Smooth muscle cell (in vitro differentiated cells): ENCODE measurements at regions not wholly inside any gene's neighbourhood (a gene's known extent, or its start where the extent isn't known, plus 50 kb on each side); places are given as distances from the start of the nearest gene placed in this dataset.
"Not testable (repeated sequence)": the region's sequence is repeated elsewhere in the genome, so short reads cannot be mapped to it uniquely, and the experiment has no call there.

Experiments
- DNase-seq: peaks from one replicate; lab custom pipeline; 2025; ENCODE audit not compliant: unreplicated experiment; lab: John Stamatoyannopoulos, UW
- H2AFZ ChIP-seq: fragments of 200-600 bp; sonication (generic); 2 replicates; pipeline ENCODE4 v1.6.0; 2016; ENCODE audit warnings: antibody characterized with exemption, low read depth, mild to moderate bottlenecking
- H3F3A ChIP-seq: fragments of 200-600 bp; sonication (generic); 2 replicates; pipeline ENCODE4 v1.6.0; 2017; ENCODE audit warnings: antibody characterized with exemption, low read depth
- H3K27ac ChIP-seq: fragments of 200-600 bp; sonication (generic); 2 replicates; pipeline ENCODE4 v1.5.1; 2016; ENCODE audit warnings: low read depth, mild to moderate bottlenecking
- H3K27me3 ChIP-seq: fragments of 200-600 bp; sonication (generic); 2 replicates; pipeline ENCODE4 v1.6.1; 2016; ENCODE audit warnings: low read depth, mild to moderate bottlenecking
- H3K36me3 ChIP-seq: fragments of 200-600 bp; sonication (generic); 2 replicates; pipeline ENCODE4 v1.5.1; 2016; ENCODE audit warnings: low read depth
- H3K4me1 ChIP-seq: fragments of 200-600 bp; sonication (generic); 2 replicates; pipeline ENCODE4 v1.5.1; 2016; ENCODE audit warnings: low read depth
- H3K4me2 ChIP-seq: fragments of 200-600 bp; sonication (generic); 2 replicates; pipeline ENCODE4 v1.6.0; 2016; ENCODE audit warnings: mild to moderate bottlenecking
- H3K4me3 ChIP-seq: fragments of 200-600 bp; sonication (generic); 2 replicates; pipeline ENCODE4 v1.5.1; 2016; ENCODE audit warnings: mild to moderate bottlenecking
- H3K79me2 ChIP-seq: fragments of 200-600 bp; sonication (generic); 2 replicates; pipeline ENCODE4 v1.6.0; 2016; ENCODE audit warnings: low read depth, mild to moderate bottlenecking
- H3K9ac ChIP-seq: fragments of 200-600 bp; sonication (generic); 2 replicates; pipeline ENCODE4 v1.6.0; 2016; ENCODE audit warnings: low read depth
- H3K9me3 ChIP-seq: fragments of 200-600 bp; sonication (generic); replicated peaks from 2 replicates; pipeline ENCODE4 v1.5.1; 2016; ENCODE audit warnings: low read depth
- H4K20me1 ChIP-seq: fragments of 200-600 bp; sonication (generic); 2 replicates; pipeline ENCODE4 v1.6.0; 2016; ENCODE audit warnings: low read depth
- whole genome bisulfite sequencing: methylation state at CpG from one replicate; pipeline ENCODE4 v1.1.7; 2016; ENCODE audit warnings: low lambda C conversion rate; 5-methylcytosine and 5-hydroxymethylcytosine counted together
- TF ChIP-seq, protein P1 (sequence below): fragments of 200-600 bp; sonication (generic); IDR thresholded peaks from 2 replicates; pipeline ENCODE4 v1.5.1; 2017; ENCODE audit warnings: borderline replicate concordance, mild to moderate bottlenecking, antibody characterized with exemption; ENCODE audit not compliant: insufficient read depth, poor library complexity, severe bottlenecking

DNA sequence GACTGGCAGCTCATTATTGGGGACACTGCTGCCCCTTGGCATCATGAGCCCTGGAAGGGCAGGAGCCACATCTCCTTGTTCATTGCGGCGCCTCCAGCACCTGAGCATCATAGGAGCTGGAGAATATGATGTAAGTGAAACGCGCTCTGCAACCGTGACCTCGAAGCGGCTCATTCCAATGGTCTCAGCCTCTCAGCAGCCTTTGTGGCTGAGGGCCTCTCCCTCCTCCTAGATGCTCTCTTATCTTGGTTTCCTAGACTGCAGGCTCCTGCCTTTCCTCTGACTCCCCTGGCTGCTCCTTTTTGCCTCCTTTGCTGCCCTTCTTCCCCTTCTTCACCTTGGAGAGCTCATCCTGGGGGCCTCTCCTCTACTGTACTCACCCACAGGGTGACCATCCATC is 83.6 kb upstream of the CASZ1 start:
- no peaks in the 10 kb centered on the region for H4K20me1 ChIP-seq
- H3K9ac ChIP-seq: no peak overlapping the region
- H3K4me2 ChIP-seq: no peak overlapping the region
- no peak for DNase-seq
- no peak overlapping the region for H3K27ac ChIP-seq
- no peak overlapping the region for H3K4me3 ChIP-seq
- WGBS: 94% methylated on average over 7 of the region's 7 CpGs
- no peak overlapping the region for H2AFZ ChIP-seq
- H3F3A ChIP-seq: no peaks in the 10 kb centered on the region
- no peaks in the 10 kb centered on the region for H3K79me2 ChIP-seq
- no peaks in the 10 kb centered on the region for H3K27me3 ChIP-seq
- H3K9me3 ChIP-seq: no peaks in the 10 kb centered on the region
- H3K36me3 ChIP-seq: no peaks in the 10 kb centered on the region
- no peaks in the 10 kb centered on the region for H3K4me1 ChIP-seq
- TF ChIP-seq, protein P1, sequence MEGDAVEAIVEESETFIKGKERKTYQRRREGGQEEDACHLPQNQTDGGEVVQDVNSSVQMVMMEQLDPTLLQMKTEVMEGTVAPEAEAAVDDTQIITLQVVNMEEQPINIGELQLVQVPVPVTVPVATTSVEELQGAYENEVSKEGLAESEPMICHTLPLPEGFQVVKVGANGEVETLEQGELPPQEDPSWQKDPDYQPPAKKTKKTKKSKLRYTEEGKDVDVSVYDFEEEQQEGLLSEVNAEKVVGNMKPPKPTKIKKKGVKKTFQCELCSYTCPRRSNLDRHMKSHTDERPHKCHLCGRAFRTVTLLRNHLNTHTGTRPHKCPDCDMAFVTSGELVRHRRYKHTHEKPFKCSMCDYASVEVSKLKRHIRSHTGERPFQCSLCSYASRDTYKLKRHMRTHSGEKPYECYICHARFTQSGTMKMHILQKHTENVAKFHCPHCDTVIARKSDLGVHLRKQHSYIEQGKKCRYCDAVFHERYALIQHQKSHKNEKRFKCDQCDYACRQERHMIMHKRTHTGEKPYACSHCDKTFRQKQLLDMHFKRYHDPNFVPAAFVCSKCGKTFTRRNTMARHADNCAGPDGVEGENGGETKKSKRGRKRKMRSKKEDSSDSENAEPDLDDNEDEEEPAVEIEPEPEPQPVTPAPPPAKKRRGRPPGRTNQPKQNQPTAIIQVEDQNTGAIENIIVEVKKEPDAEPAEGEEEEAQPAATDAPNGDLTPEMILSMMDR: no peak

DNA sequence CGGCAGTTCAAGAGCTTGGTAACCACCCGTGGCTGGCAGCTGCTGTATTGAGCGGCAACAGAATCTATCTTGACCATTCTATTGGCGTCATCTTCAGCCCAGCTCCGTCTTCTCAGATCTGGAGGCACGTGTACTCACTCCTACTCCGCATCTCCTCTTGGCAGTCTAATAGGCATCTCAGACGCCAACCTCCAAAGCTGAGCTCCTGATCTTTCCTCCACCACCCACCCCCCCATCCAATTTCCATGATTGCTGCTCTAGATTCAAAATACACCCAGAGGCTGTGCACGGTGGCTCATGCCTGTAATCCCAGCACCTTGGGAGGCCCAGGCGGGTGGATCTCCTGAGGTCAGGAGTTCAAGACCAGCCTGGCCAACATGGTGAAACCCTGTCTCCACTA is 84.6 kb upstream of the CASZ1 start:
- Histone ChIP-seq H3K4me2 (no peak overlapping the region), H2AFZ (no peak overlapping the region), H3K79me2 (no peaks in the 10 kb centered on the region), H3K4me3 (no peak overlapping the region), H3K9ac (no peak overlapping the region), H3K27me3 (no peaks in the 10 kb centered on the region), H4K20me1 (no peaks in the 10 kb centered on the region), H3K4me1 (no peaks in the 10 kb centered on the region), H3K9me3 (no peaks in the 10 kb centered on the region), H3F3A (no peaks in the 10 kb centered on the region), H3K36me3 (no peaks in the 10 kb centered on the region), H3K27ac (no peak overlapping the region)
- no peak for DNase-seq
- 94% methylated on average over 10 of the region's 10 CpGs for WGBS
- TF ChIP-seq, protein P1: no peak

DNA sequence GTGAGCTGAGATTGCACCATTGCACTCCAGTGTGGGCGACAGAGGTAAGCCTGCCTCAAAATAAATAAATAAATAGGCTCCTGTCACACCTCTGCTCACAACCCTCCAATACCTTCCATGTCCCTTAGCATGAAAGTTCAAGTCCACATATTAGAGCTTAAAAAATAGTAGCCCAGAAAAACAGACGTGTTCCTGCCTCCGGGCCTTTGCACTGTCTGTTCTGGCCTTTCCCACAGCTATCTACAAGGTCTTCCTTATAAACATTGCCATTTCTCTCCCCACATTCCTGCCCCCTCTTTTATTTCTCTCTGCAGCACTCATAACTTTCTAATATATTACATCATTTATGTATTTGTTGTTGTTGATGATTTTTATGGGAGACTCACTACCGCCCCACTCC is 85.6 kb upstream of the CASZ1 start:
- WGBS: 93% methylated on average over 4 of the region's 4 CpGs
- TF ChIP-seq, protein P1: no peak

DNA sequence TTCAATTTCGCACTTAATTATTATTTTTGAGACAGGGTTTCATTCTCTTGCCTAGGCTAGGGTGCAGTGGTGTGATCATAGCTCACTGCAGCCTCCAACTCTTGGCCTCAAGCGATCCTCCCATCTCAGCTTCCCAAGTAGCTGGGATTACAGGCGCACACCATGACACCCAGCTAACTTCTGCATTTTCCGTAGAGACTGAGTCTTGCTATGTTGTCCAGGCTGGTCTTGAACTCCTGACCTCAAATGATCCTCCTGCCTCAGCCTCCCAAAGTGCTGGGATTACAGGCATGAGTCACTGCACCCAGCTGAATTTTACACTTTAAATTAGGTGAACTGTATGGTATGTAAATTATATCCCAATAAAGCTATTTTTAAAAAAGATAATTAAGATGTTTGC is 90.6 kb upstream of the CASZ1 start:
- Histone ChIP-seq H3K27me3 (peaks cover 24% of the 10 kb centered on the region), H3K4me1 (peaks cover 14% of the 10 kb centered on the region)
- not testable (repeated sequence) for H2AFZ ChIP-seq, DNase-seq, H3K9me3 ChIP-seq, H3K36me3 ChIP-seq, H3K4me3 ChIP-seq, H3K9ac ChIP-seq, H3K4me2 ChIP-seq, H4K20me1 ChIP-seq, H3K27ac ChIP-seq, H3F3A ChIP-seq, H3K79me2 ChIP-seq
- WGBS: 95% methylated on average over 4 of the region's 4 CpGs

More for the DNA sequence above, 85.6 kb upstream of the CASZ1 start:
- DNase-seq: no peak
- Histone ChIP-seq H4K20me1 (no peaks in the 10 kb centered on the region), H3K4me1 (no peaks in the 10 kb centered on the region), H3K9ac (no peak overlapping the region), H2AFZ (no peak overlapping the region), H3K27ac (no peak overlapping the region), H3K9me3 (no peaks in the 10 kb centered on the region), H3K4me2 (no peak overlapping the region), H3K4me3 (no peak overlapping the region), H3K79me2 (no peaks in the 10 kb centered on the region), H3F3A (no peaks in the 10 kb centered on the region), H3K36me3 (no peaks in the 10 kb centered on the region), H3K27me3 (peaks cover under 1% of the 10 kb centered on the region)
